DOHH2 (cell line): ENCODE measurements at regions not wholly inside any gene's neighbourhood (a gene's known extent, or its start where the extent isn't known, plus 50 kb on each side); places are given as distances from the start of the nearest gene placed in this dataset.

ENCODE experiments used
- H3F3A ChIP-seq: fragments of 200-600 bp; sonication (generic), shearing (Covaris generic); 2 replicates; pipeline ENCODE4 v1.6.0; 2016; ENCODE audit warnings: antibody characterized with exemption, mild to moderate bottlenecking; ENCODE audit not compliant: control insufficient read depth, insufficient read depth
- H3K27ac ChIP-seq: fragments of 200-600 bp; sonication (generic); 2 replicates; pipeline ENCODE4 v1.5.1; 2014; ENCODE audit warnings: low read depth, mild to moderate bottlenecking, low read length, moderate library complexity
- H3K27me3 ChIP-seq: fragments of 200-600 bp; sonication (generic); 2 replicates; pipeline ENCODE4 v1.6.1; 2014; ENCODE audit warnings: mild to moderate bottlenecking, low read length, mixed read lengths; ENCODE audit not compliant: control insufficient read depth
- H3K36me3 ChIP-seq: fragments of 200-600 bp; sonication (generic); 2 replicates; pipeline ENCODE4 v1.6.1; 2014; ENCODE audit warnings: mild to moderate bottlenecking, low read length, moderate library complexity, mixed read lengths; ENCODE audit not compliant: control insufficient read depth
- H3K4me1 ChIP-seq: fragments of 200-600 bp; sonication (generic); 2 replicates; pipeline ENCODE4 v1.6.1; 2014; ENCODE audit warnings: mild to moderate bottlenecking, low read length, mixed read lengths; ENCODE audit not compliant: control insufficient read depth
- H3K4me2 ChIP-seq: fragments of 200-600 bp; sonication (generic); 2 replicates; pipeline ENCODE4 v1.6.0; 2014; ENCODE audit warnings: mild to moderate bottlenecking, low read length, moderate library complexity
- H3K4me3 ChIP-seq: fragments of 200-600 bp; sonication (generic); 2 replicates; pipeline ENCODE4 v1.5.1; 2014; ENCODE audit warnings: mild to moderate bottlenecking, low read length, mixed read lengths
- H3K79me2 ChIP-seq: fragments of 200-600 bp; sonication (generic); 2 replicates; pipeline ENCODE4 v1.6.1; 2014; ENCODE audit warnings: mild to moderate bottlenecking, low read length, mixed read lengths; ENCODE audit not compliant: control insufficient read depth
- H3K9me2 ChIP-seq: fragments of 200-600 bp; sonication (generic); replicated peaks from 2 replicates; pipeline ENCODE4 v1.6.1; 2014; ENCODE audit warnings: mild to moderate bottlenecking, low read length, mixed read lengths; ENCODE audit not compliant: control insufficient read depth
- H3K9me3 ChIP-seq: fragments of 200-600 bp; sonication (generic); 2 replicates; pipeline ENCODE4 v1.6.1; 2014; ENCODE audit warnings: antibody characterized with exemption, low read length, mixed read lengths; ENCODE audit not compliant: control insufficient read depth, insufficient read depth
- H4K20me1 ChIP-seq: fragments of 200-600 bp; sonication (generic); 2 replicates; pipeline ENCODE4 v1.6.0; 2014; ENCODE audit warnings: low read depth, mild to moderate bottlenecking, antibody characterized with exemption, low read length, moderate library complexity; ENCODE audit not compliant: control insufficient read depth, insufficient read depth
- CTCF ChIP-seq: fragments of 200-600 bp; sonication (generic); IDR thresholded peaks from one replicate; pipeline ENCODE4 v1.5.1; 2014; ENCODE audit warnings: antibody characterized with exemption, mild to moderate bottlenecking, low read depth, low read length; ENCODE audit not compliant: poor library complexity, severe bottlenecking
- EZH2phosphoT487 ChIP-seq: fragments of 200-600 bp; sonication (generic); IDR thresholded peaks from 2 replicates; pipeline ENCODE4 v1.6.1; 2017; ENCODE audit warnings: borderline replicate concordance, mild to moderate bottlenecking, antibody characterized with exemption, low read length, moderate library complexity, mixed read lengths

DNA sequence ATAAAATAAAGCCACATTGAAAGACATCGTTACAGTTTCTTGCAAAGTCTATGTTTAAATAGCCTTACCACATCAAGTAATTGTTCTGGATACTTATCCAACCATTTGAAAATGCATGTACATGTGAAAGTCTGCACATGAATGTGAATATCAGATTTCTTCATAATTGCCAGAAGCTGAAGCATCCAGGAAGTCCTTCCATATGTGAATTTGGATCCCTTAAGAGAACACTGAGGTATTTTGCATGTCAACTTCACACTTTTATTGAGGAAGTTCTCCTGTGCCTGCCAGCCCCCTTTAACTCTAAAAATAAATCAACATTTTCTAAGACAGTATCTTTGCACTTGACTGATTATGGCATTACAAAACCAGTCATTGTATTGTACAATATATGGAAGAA lies 1103.5 kb upstream of the ADGRL3 start:
- Histone ChIP-seq H3K4me2 (no peak overlapping the region), H3F3A (no peaks in the 10 kb centered on the region), H3K27ac (no peak overlapping the region), H3K79me2 (no peaks in the 10 kb centered on the region), H3K36me3 (no peaks in the 10 kb centered on the region), H3K9me3 (no peaks in the 10 kb centered on the region), H4K20me1 (no peaks in the 10 kb centered on the region), H3K9me2 (no peaks in the 10 kb centered on the region), H3K27me3 (no peaks in the 10 kb centered on the region), H3K4me1 (no peaks in the 10 kb centered on the region), H3K4me3 (no peak overlapping the region)
- TF ChIP-seq EZH2phosphoT487 (no peak), CTCF (no peak)

GRCh38 chr4:60116592-60116991 lies 1083.5 kb upstream of the ADGRL3 start:
- Histone ChIP-seq H3K9me3 (no peaks in the 10 kb centered on the region), H4K20me1 (no peaks in the 10 kb centered on the region), H3K9me2 (no peaks in the 10 kb centered on the region), H3K27me3 (no peaks in the 10 kb centered on the region), H3K4me3 (no peak overlapping the region), H3K4me2 (no peak overlapping the region), H3K4me1 (no peaks in the 10 kb centered on the region), H3K27ac (no peak overlapping the region), H3K79me2 (no peaks in the 10 kb centered on the region), H3F3A (no peaks in the 10 kb centered on the region), H3K36me3 (no peaks in the 10 kb centered on the region)
- no peak for TF ChIP-seq EZH2phosphoT487
- no peak for TF ChIP-seq CTCF

GRCh38 chr4:60117726-60118323 lies 1082.3 kb upstream of the ADGRL3 start:
- H3K9me3 ChIP-seq, result no peaks in the 10 kb centered on the region
- no peak overlapping the region for H3K4me3 ChIP-seq
- no peaks in the 10 kb centered on the region for H3K79me2 ChIP-seq
- peaks cover 3% of the 10 kb centered on the region for H3F3A ChIP-seq
- no peak overlapping the region for H3K4me2 ChIP-seq
- no peaks in the 10 kb centered on the region for H3K27me3 ChIP-seq
- no peaks in the 10 kb centered on the region for H4K20me1 ChIP-seq
- TF ChIP-seq CTCF (no peak), EZH2phosphoT487 (no peak)
- no peaks in the 10 kb centered on the region for H3K36me3 ChIP-seq
- no peaks in the 10 kb centered on the region for H3K9me2 ChIP-seq
- H3K4me1 ChIP-seq, result no peaks in the 10 kb centered on the region
- H3K27ac ChIP-seq, result no peak overlapping the region
